GM20431 (cell line): ENCODE measurements at regions not wholly inside any gene's neighbourhood (a gene's known extent, or its start where the extent isn't known, plus 50 kb on each side); places are given as distances from the start of the nearest gene placed in this dataset.
"Not testable (repeated sequence)": the region's sequence is repeated elsewhere in the genome, so short reads cannot be mapped to it uniquely, and the experiment has no call there.

Source experiments
- in situ Hi-C: fragments of 300-500 bp; cut with MseI, MboI; formaldehyde crosslinking; loops from one replicate; pipeline ENCODE4 v1.15.0; 2020; ENCODE audit warnings: low sequenced_read_pairs; ENCODE audit not compliant: unreplicated experiment

DNA sequence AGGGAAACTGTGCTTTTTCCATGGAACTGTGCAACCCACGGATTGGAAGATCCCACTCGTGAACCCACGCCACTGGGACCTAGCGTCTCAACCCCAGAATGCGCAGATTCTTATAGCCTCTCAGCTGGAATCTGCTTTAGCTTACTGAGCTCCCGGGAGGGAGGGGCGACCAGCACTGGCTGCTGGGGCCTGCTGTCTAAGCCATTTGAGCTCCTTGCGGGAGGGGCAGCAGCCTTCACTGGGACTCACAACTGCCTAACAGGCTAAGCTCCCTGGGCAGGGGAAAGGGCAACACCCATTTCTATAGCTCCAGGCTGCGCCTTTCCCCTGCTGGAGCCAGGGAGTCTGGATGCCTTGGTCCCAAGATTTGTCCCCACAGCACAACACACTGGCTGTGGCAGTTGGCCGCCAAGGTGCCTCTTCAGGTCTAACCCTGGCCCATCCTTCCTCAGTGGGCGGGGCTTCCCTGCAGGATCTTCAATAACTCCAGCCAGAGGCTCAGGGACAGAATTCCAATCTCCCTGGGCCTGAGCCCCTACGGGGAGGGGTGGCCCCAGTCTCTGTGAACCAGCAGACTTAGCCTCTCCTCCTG is 451.7 kb upstream of the PITX2 start:
- in situ Hi-C loops, result no loop called here

- in situ Hi-C loops, result not testable (repeated sequence)
These were observed 453.4 kb upstream of the PITX2 start for GRCh38 chr4:111076299-111076698.

DNA sequence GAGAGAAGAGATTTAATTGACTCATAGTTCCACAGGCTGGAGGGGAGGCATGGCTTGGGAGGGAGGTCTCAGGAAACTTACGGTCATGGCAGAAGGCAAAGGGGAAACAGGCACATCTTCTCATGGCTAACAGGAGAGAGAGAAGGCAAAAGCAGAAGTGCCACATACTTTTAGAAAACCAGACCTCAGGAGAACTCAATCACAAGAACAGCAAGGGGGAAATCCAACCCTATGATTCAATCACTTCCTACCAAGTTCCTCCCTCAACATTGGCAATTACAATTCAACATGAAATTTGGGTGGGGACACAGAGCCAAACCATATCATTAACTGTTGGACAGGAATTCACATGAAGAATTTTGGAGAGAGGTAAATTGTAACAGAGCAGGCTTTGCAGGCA is 485.3 kb upstream of the PITX2 start:
- in situ Hi-C loops, result no loop called here

GRCh38 chr4:111113591-111113990 is 490.7 kb upstream of the PITX2 start:
- in situ Hi-C loops, result no loop called here

DNA sequence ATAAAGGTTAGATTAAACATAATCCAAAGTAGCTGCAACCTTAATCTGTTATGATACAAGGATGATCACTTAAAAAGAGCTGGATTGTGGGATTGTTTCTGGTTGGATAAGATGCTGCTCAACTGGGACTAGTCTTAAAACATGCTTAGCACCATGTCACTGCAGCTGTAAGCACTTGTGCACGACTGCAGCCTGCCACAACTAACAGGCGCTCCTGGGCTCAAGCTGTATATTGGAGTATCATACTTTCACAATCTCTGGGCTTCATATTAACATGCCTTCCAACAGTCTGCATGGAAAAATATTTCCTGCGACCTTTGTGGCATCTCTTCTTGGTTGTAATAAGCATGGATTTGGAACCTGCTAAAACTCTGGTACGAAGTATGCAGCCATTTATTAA is 493.0 kb upstream of the PITX2 start:
- in situ Hi-C loops, result no loop called here

GRCh38 chr4:111120191-111120590 is 497.3 kb upstream of the PITX2 start:
- in situ Hi-C loops, result no loop called here

- in situ Hi-C loops, result no loop called here
These were observed 503.5 kb upstream of the PITX2 start for GRCh38 chr4:111126340-111126739.

DNA sequence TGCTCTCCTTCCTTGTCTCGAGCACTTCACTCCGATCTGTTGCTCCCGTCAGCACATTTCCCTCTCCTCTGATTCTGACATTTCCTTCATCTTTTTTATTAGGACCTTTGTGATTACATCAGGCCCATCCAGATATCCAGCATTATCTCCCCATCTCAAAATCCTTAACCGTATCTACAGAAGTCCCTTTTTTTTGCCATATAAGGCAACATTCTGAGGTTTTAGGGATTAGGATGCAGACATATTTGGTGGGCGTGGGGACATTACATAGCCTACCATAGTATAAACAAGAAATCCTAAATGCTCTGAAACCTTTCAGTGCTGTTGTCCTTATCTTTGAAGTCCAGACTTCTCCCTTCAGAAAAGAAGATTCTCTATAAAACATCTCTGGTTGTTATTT is 505.0 kb upstream of the PITX2 start:
- in situ Hi-C loops, result no loop called here

DNA sequence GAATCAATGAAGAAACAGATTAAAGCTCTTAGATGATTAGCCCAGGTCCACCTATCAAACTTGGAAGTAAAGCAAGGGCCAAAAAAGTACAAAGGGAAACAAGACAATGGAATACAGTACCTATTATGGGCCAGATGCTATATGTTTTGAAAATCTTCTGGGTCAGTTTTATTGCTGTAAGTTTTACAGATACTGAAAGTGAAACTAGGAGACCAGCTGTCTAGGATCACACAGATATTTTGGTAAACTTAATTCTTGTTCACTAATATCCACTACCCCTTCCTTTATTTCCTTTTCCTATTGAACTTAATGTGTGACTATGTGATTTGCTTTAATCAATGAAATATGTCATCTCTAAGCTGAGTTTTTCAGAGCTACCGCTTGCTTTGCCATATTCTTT is 505.4 kb upstream of the PITX2 start:
- in situ Hi-C loops, result no loop called here

GRCh38 chr4:111136438-111136837 is 513.6 kb upstream of the PITX2 start:
- in situ Hi-C loops, result no loop called here

DNA sequence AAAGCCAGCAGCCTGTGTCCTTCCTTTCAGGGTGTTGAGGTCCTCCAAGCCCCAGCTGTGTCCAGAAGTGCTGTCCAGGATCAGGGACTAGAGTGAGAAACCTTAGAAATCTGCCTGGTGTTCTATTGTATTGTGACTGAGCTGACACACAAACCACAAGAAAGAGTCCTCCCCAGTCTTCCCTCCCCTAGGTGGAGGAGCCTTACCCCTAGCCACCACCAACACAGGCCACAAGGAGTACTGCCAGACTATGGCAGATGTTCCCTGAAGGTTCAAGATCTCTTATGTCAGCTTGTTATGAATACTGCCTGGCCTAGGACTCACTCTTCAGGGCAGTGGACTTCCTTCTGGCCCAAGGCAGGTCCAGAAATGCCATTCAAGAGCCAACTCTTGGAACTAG is 514.1 kb upstream of the PITX2 start:
- in situ Hi-C loops, result no loop called here

GRCh38 chr4:111143510-111143909 is 520.6 kb upstream of the PITX2 start:
- in situ Hi-C loops, result no loop called here

DNA sequence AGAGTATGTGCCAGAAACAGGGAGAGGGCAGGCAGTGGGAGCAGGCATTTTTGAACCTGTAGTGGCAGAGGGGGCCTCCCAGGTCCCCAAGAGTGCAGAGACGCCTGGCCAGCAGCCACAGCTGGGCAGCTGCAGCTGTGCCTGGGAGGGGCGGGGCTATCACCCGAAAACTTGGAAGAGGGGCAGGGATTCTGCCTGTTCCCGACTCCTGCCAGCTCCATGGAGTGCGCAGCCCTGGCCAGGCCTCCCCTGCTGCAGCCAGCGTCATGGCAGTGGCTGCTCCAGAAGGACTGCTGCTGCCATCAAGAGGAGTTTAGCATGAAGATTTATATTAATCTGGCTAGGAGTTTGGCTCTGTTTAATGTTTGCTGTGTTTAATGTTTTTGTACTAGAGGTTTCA is 532.1 kb upstream of the PITX2 start:
- in situ Hi-C loops, result no loop called here

GRCh38 chr4:111164556-111164955 is 541.7 kb upstream of the PITX2 start:
- in situ Hi-C loops, result not testable (repeated sequence)

GRCh38 chr4:111174331-111174730 is 551.5 kb upstream of the PITX2 start:
- in situ Hi-C loops, result no loop called here

GRCh38 chr4:111178231-111178630 is 555.4 kb upstream of the PITX2 start:
- in situ Hi-C loops, result no loop called here

GRCh38 chr4:111187108-111187507 is 564.2 kb upstream of the PITX2 start:
- in situ Hi-C loops, result no loop called here

DNA sequence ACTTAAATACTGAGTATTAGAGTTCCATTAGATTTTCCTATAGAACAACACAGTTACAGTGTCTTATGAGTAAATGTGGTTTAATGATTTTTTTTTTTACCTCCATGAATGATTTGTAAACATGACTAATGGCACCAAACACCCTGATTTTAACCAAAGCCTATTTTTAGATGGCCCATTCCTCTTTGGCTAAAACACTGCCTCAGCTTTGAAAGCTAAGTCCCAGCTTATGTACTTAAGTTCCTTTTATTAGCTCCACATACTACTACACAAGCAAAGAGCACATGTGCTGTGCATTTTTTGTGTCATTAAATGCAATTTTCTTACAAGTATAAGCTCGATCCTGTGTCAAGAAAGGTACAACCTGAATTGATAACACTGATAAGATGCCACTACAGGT is 575.6 kb upstream of the PITX2 start:
- in situ Hi-C loops, result no loop called here

DNA sequence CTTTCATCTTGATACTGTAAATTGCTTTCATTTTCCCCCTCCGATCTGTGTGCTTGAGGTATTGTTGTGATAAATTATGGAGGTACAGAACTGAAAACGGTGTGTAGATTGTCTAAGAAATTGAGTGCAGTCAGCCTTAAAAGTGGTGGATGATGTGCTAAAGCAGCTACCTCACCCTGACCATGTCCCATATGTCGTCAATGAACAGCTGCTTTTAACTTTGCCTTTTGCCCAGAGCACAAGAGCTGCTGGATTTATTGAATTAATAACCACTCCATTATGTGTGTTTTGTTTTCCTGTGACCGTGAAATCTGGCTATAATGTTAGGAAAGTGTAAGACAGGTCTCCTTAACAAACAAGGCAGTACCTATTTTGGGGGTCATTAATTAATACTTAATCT is 581.9 kb upstream of the PITX2 start:
- in situ Hi-C loops, result no loop called here

- in situ Hi-C loops, result no loop called here
These were observed 586.1 kb upstream of the PITX2 start for GRCh38 chr4:111208970-111209369.

DNA sequence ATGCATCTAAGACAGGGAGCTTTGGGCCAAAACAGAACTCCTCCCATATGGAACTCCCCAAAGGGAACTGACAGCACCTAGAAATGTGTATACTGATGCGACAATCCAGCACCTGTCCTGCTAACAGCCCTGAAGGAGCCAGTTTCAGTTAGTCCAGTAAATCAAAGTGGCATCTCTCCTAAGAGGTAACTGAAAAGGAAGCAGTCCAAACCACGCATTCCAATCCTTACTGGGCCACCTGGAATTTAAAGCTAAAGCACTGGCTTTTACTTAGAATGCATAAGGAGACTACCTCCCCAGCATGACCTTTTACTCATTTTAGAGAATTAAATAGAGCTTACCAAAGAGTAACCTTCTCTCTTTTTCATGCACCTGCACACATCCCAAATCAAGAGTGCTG is 586.8 kb upstream of the PITX2 start:
- in situ Hi-C loops, result no loop called here

DNA sequence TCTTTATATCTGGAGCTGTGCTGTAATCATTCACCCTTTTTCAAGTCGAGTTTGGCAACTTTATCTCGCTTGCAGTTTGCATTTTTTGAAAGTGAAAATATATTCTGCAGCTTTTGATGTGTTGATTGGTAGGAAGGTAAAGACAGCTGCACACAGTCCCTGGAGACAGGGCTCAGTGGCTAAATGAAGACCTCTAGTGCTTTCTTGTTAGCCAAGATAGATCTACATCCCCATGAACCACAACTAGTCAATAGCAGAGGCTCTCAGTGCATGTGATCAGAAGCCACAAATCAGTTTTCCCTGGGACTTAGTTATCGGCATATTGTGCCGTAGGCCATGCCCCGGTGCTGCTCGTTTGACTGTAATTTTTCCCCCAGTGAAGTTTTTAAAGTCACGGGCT is 587.7 kb upstream of the PITX2 start:
- in situ Hi-C loops, result no loop called here

DNA sequence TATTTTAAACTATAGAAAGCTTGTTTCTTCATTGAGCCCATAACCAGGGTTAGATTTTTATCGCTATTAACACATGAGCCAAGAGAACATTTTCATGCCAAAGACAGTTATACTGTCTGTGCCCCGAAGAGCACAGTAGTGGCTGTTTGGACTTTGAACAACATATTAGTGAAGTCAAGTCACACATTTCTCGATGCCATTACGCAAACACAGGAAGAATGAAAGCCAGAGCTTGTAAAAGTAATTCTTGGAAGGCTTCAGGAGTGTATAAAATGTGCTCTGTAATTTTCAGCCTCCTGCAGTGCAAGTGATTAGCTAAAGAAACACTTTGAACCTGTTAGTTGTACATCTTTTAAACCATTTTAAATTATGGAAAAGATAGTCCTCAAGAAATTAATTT is 590.7 kb upstream of the PITX2 start:
- in situ Hi-C loops, result no loop called here
